Right atrium auricular region (tissue), 2 donors: ENCODE measurements at regions not wholly inside any gene's neighbourhood (a gene's known extent, or its start where the extent isn't known, plus 50 kb on each side); places are given as distances from the start of the nearest gene placed in this dataset.

Experiments
- DNase-seq: peaks from one replicate; pipeline ENCODE4 v3.0.0-alpha.2; 2019; ENCODE audit warnings: low spot score
- H3K27ac ChIP-seq, 2 donors: fragments of 200-600 bp; sonication (generic); 1 replicate in 1 of 2; 2 replicates in 1 of 2; pipeline ENCODE4 v1.5.1; 2016 to 2019
- H3K27me3 ChIP-seq, 2 donors: fragments of 200-600 bp; sonication (generic); one replicate each; pipeline versions ENCODE4 v1.5.1 to v1.6.0; 2017 to 2019
- H3K36me3 ChIP-seq: fragments of 200-600 bp; sonication (generic); one replicate; pipeline ENCODE4 v1.5.1; 2016
- H3K4me1 ChIP-seq, 2 donors: fragments of 200-600 bp; sonication (generic); one replicate each; pipeline versions ENCODE4 v1.5.1 to v1.6.0; 2017 to 2019
- H3K4me3 ChIP-seq, 2 donors: fragments of 200-600 bp; sonication (generic); 1 replicate in 1 of 2; 2 replicates in 1 of 2; pipeline ENCODE4 v1.5.1; 2017 to 2019; ENCODE audit warnings: mild to moderate bottlenecking in 1 of 2, moderate library complexity in 1 of 2
- H3K9me3 ChIP-seq, 2 donors: fragments of 200-600 bp; sonication (generic); one replicate each; pipeline ENCODE4 v1.5.1; 2019
- TF ChIP-seq, protein P1 (sequence below), 2 donors: fragments of 200-600 bp; sonication (generic); IDR thresholded peaks; one replicate each; pipeline ENCODE4 v1.5.1; 2019; ENCODE audit warnings: antibody characterized with exemption in 2 of 2

DNA sequence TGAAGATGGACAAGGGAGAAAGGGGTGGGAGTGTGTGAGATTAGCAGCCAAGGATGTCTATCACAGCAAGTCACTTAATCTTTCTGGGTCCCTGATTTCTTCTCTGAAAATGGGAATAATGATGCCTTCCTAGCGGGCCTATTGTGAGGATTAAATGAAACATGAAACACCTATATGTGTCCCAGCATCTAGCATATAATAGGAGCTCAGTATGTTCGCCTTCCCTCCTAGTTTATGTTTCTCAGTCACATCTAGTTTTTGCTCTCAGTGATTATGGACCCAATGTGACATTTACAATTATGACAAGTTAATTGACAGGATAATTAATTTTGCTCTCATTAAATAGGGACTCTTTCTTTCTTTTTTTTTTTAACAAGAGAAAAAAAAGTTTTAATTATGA is 252.9 kb downstream of the SNX13 start:
- Histone ChIP-seq H3K4me3 (no peak overlapping the region), H3K27ac (no peak overlapping the region), H3K27me3 (no peaks in the 10 kb centered on the region), H3K36me3 (no peaks in the 10 kb centered on the region), H3K4me1 (no peaks in the 10 kb centered on the region), H3K9me3 (no peaks in the 10 kb centered on the region)
- TF ChIP-seq, protein P1, sequence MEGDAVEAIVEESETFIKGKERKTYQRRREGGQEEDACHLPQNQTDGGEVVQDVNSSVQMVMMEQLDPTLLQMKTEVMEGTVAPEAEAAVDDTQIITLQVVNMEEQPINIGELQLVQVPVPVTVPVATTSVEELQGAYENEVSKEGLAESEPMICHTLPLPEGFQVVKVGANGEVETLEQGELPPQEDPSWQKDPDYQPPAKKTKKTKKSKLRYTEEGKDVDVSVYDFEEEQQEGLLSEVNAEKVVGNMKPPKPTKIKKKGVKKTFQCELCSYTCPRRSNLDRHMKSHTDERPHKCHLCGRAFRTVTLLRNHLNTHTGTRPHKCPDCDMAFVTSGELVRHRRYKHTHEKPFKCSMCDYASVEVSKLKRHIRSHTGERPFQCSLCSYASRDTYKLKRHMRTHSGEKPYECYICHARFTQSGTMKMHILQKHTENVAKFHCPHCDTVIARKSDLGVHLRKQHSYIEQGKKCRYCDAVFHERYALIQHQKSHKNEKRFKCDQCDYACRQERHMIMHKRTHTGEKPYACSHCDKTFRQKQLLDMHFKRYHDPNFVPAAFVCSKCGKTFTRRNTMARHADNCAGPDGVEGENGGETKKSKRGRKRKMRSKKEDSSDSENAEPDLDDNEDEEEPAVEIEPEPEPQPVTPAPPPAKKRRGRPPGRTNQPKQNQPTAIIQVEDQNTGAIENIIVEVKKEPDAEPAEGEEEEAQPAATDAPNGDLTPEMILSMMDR (IDR thresholded peaks at IDR 0.05), result no peak
- DNase-seq, result no peak

DNA sequence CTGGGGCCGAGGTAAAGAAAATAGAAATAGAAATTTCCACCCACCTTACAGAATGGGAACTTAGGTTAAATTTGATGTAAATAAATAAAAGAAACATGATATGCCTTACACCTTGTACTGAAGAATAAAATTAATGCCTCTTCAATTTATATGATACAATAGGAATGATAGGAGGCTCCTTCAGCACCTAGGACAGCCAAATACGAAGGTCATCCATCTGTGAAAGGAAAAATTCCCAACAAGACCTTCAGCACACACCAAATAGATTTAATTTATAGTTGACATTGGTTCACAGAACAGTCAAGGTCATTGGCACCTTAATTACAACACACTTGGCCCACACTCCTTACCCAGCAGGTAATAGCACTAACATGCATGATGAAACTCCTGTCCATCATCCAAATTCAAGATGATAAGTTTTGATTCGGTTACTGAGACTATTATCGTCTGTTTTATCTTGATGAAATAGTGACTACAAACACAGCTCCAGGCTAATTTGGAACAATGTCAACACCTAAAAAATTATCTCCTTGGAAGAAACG is 250.9 kb downstream of the SNX13 start:
- Histone ChIP-seq H3K4me1 (no peaks in the 10 kb centered on the region), H3K36me3 (no peaks in the 10 kb centered on the region), H3K4me3 (no peak overlapping the region), H3K9me3 (no peaks in the 10 kb centered on the region), H3K27ac (no peak overlapping the region), H3K27me3 (no peaks in the 10 kb centered on the region)
- no peak for DNase-seq
- TF ChIP-seq, protein P1 (IDR thresholded peaks at IDR 0.05), result no peak

DNA sequence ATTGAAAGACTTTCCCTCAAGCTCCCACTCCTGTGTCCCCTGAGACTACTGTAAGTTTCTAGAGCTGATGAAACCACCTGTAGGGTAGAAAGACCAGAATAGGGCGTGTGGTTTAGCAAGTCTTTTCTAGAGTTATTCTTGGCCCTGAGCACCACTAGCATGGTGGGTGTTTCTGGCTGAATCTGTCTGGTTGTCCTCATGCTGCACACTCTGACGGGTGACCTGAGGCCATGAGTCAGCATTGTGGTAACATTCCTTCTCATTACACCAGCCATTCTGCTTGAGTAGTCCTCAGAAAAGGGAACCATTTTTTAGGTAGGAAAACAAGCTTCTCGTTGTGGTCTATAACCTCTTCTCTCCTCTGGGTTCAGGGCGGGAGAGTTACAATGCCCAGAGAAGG is 250.3 kb downstream of the SNX13 start:
- DNase-seq, result no peak
- H3K27me3 ChIP-seq, result no peaks in the 10 kb centered on the region
- TF ChIP-seq, protein P1 (IDR thresholded peaks at IDR 0.05), result no peak
- H3K4me3 ChIP-seq, result no peak overlapping the region
- H3K36me3 ChIP-seq, result no peaks in the 10 kb centered on the region
- H3K9me3 ChIP-seq, result no peaks in the 10 kb centered on the region
- no peak overlapping the region for H3K27ac ChIP-seq
- H3K4me1 ChIP-seq, result no peaks in the 10 kb centered on the region

DNA sequence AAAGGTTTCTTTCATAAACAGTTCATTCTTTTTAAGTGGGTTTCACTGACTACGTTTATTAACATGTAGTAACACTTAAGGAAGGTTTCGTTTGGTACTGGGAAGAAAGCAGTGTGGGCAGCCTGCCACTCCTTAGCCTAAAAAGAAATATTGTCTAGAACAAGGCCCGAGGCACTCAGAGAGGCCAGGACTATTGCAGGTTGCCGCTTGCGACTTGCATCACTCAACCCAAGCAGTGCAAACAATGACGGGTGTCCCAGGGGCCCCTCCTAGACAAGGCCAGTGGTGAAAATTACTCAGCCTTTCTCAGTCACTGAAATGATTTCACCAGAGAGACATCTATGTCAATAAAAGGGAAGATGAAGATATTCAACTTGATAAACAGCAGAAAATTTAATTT is 243.9 kb downstream of the SNX13 start:
- no peaks in the 10 kb centered on the region for H3K4me1 ChIP-seq
- H3K27me3 ChIP-seq, result no peaks in the 10 kb centered on the region
- peaks cover 0 to 32% of the 10 kb centered on the region in 2 donors for H3K9me3 ChIP-seq
- peak; percentile 79 for DNase-seq
- no peaks in the 10 kb centered on the region for H3K36me3 ChIP-seq
- H3K27ac ChIP-seq, result peak overlapping the region in 1 of 2 donors; percentile 63
- H3K4me3 ChIP-seq, result no peak overlapping the region
- TF ChIP-seq, protein P1 (IDR thresholded peaks at IDR 0.05), result no peak

DNA sequence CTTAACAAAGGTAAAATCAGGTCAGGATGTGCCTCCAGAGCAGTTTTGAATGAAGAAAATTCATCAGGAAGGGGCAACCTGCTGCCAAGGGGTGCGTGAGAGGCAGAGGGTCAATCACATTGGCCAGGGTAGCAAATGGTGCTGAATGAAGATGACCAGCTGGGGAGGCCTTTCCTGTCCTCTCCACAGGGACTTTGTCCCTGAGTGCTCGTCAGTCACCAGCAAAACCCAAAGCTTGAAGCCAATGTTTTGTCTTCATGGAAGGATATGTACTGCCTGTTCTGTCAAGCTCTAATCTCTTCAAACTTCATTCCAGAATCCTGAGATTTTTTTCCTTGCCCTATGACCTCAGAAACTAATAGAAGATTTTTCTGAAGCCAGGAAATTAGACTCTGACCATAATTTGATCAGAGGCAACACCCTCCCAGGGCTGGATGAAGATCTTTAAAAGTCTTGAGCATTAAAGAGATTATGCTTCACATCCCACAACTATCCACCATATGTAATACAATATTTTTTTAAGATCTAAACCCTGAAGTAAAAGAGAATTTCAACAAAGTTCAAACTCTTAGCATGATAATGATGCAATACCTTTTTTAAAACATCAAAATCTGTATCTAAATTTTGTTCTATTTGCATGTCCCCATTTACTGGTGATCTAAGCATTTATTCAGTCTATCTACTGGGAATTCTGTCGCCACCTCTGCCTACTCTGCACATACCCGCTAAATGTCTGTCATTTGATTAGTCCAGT is 243.0 kb downstream of the SNX13 start:
- TF ChIP-seq, protein P1 (IDR thresholded peaks at IDR 0.05), result no peak
- DNase-seq, result no peak
- H3K4me3 ChIP-seq, result no peak overlapping the region

More for the DNA sequence above, 243.0 kb downstream of the SNX13 start:
- H3K36me3 ChIP-seq, result no peaks in the 10 kb centered on the region
- peaks cover 0 to 32% of the 10 kb centered on the region in 2 donors for H3K9me3 ChIP-seq
- H3K27me3 ChIP-seq, result no peaks in the 10 kb centered on the region
- no peaks in the 10 kb centered on the region for H3K4me1 ChIP-seq
- peak overlapping the region in 1 of 2 donors; percentile 63 for H3K27ac ChIP-seq
